NCI-H1417 (cell line): ENCODE measurements at regions not wholly inside any gene's neighbourhood (a gene's known extent, or its start where the extent isn't known, plus 50 kb on each side); places are given as distances from the start of the nearest gene placed in this dataset.
"Not testable (repeated sequence)": the region's sequence is repeated elsewhere in the genome, so short reads cannot be mapped to it uniquely, and the experiment has no call there.

Experiments used
- DNase-seq, 3 experiments: peaks; one replicate each; lab custom pipeline; 2025; lab: John Stamatoyannopoulos, UW

DNA sequence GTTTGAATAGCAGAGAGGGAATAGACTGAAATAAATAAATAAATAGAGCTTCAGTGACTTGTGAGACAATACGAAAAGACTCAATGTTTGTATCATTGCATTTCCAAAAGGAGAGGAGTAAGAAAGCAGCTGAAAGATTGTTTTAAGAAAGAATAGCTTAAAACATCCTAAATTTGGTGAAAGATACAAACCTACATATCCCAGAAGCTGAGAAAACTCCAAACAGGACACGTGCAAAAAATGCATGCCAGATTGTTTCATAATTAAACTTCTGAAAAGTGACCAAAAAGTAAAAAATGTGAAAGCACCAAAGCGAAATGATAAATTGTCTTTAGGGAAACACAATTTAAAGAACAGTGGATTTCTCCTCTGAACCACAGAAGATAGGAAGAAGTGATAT is 711.0 kb downstream of the AACS start:
- no peak for DNase-seq

DNA sequence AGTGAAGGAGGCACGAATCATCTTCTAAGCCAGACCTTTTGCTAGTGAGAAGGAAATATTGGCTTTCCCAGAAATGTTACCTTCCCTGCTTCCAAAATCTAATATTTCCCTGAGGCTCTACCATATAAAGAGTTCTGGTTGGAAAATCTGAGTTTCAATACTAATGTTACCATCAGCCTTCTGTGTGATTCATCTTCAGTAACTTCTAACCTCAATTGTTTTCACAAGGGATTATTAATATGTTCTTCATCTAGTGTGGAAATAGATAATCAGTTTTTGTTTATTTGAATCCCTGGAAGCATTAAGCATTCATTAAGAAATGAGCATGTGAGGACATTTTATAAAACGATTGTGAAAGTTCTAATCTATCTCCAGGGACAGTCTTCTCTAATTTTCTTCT is 720.9 kb downstream of the AACS start:
- DNase-seq = no peak

DNA sequence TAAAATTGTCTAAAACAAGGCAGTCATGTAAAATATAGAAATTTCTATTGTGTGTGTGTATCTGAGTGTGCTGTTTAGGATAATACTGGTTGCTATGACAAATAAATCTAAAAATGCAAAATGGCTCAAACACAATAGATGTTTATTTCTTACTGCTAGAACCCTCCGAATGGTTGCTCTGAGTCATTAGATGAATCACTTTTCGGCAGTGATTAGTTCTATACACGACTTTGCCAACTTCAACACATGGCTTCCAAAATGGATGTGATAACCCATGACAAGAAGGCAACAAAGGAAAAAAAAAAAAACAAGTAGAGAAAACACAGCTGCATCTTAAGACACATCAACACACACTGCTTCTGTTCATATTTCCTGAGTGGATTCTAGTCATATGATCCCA is 729.2 kb downstream of the AACS start:
- DNase-seq = no peak

DNA sequence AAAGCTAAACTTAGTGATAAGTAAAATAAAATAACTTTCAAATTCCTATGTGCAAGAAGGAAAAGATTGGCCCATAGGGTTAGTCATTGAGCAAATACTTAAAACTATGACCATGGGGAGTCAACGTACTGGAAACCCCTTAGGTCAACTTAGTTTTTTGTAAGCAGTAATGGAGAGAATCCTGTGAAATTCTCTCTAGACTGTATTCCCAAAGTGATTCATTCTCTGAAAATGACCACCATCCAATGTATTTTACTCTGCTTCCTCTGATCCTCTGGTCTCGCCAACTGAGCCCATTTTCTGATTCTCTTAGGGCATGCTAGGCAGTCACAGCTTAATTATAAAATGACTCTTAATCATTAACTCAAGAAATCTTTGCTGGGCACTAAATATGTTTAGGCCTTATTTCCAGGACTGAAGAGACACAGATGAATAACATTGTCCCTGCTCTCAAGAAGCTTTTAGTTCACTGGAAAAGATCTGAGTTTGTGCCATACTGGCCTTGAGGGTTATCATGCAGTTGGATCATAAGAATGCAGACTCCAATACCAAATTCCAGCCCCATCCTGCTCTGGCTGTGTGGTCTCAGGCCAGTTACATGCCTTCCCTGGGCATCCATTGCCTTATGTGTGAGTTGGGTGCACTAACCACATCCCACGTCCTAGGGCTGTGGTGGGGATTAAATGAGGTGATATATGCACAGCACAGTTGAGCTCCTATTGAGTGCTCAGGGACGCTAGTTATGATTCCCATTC is 732.4 kb downstream of the AACS start:
- no peak for DNase-seq

DNA sequence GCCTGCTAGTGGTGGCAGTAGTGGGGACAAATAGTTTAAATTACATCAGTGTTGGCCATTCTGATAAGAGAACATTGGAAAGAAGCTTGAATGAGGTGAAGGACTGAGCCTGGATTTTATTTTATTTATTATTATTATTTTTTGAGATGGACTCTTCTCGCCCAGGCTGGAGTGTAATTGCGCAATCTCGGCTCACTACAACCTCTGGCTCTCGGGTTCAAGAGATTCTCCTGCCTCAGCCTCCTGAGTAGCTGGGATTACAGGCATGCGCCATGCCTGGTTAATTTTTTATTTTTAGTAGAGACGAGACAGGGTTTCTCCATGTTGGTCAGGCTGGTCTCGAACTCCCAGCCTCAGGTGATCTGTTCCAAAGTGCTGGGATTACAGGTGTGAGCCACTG is 739.4 kb downstream of the AACS start:
- no peak for DNase-seq

DNA sequence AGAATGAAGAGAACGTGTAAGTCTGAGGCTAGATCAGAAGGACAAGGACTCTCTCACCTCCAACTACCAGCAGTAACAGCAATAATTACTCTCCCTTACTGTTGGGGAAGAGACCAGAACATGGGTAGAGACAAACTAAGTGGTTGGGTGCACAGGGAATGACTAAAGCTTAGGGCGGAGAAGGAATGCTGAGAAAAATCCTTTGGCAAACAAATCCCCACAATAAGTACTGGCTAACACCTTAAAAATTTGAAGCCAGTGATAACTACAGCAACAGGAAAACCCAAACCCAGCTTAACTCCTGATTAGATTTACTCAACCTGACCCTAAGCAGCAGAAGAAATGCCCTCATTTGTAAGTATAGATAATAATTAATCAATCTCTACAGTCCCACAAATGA is 759.0 kb downstream of the AACS start:
- DNase-seq = no peak

DNA sequence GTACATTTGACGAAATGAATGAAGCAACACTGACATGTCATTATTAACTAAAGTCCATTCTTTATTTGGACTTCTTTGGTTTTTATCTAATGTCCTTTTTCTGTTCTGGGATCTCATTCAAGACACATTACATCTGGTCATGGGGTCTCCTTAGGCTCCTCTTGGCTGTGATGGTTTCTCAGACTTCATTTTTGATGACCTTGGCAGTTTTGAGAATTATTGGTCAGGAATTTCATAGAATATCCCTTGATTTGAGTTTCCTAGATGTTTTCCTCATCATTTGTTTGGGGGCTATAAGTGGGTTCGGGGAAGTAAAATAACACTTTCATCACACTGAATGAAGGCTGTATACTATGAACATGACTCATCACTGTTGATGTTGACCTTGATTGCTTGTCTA is 770.6 kb downstream of the AACS start:
- no peak for DNase-seq

DNA sequence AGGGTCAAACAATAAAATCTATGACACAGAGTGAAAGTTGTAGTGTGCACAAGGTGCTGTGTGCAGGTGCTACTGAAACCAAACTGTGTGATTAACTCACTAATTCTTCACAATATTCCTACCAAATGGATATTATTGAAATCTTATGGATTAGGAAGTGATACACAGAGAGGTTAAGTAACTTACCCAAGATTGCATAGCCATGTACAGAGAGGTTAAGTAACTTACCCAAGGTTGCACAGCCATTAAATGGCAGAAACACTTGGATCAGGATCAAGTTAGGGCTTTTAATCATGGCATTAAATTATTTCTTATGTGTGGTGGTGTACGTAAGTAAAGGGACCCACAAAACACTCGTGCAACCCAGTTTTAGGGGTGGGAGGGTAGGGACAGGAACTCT is 771.4 kb downstream of the AACS start:
- DNase-seq = no peak

DNA sequence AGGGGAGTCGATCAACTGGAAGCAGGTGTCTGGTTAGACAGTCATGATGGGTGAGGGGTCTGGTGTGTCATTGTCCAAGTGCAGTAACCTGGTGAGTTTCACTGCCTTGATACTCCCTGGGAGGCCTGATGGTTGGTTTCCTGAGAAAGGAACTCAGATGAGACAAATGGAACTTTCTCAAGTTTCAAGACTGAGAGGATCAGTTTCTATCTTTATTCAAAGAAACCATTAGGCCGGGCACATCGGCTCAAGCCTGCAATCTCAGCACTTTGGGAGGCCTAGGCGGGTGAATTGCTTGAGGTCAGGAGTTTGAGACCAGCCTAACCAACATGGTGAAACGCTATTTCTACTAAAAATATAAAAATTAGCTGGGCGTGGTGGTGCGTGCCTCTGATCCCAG is 776.1 kb downstream of the AACS start:
- no peak for DNase-seq

DNA sequence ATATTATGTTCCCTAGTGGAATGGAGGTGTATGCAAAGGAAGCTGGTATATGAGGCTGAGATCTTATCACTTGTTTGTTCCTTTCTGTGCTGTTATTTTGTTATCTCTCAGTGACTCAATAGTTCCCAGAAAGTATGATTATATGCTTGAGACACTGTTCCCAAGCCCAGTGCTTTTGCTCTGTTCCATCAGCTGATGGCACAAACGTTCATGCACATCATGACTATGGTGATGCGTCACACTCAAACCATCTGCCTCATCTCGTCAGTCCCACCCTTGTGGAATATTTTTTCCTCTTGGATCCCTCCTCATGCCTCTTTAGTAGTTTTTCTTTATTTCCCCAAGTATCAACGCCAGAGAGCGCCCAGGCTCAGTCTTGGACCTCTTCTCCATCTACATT is 786.9 kb downstream of the AACS start:
- DNase-seq = no peak

DNA sequence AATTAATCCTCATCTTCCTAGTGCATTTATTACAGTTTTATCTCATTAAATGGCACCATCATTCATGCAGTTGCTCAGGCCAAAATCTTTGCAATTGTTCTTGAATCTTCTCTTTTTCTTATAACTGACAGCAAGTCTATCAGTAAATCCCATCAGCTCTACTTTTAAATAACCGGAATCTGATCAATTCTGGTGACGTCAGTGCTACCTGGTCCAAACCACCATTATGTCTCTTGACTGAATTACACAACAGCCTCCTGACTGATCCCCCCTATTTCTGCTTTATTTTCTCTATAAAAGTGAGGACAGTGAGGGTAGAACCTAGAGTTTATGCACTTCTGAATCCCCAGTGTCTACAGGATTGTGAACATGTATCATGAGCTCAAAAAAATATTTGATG is 787.4 kb downstream of the AACS start:
- DNase-seq = no peak

DNA sequence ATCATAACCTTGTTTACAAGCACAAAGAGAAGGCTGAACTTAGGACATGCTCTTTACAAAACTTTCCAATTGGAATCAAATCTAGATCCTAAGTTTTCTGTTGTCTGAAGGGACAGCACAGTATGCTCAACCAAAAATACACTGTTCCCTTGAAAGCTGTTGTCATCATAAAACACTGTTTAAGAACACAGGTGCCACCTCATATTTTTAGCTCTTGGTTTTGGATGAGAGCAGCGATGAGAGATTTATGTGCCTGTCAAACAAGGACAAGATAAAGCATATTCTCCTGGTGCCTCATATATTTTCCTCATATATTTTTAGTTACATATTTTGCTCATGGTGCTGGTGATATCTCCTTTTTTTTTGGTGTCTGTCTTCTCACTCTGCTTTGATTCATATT is 788.4 kb downstream of the AACS start:
- no peak for DNase-seq

DNA sequence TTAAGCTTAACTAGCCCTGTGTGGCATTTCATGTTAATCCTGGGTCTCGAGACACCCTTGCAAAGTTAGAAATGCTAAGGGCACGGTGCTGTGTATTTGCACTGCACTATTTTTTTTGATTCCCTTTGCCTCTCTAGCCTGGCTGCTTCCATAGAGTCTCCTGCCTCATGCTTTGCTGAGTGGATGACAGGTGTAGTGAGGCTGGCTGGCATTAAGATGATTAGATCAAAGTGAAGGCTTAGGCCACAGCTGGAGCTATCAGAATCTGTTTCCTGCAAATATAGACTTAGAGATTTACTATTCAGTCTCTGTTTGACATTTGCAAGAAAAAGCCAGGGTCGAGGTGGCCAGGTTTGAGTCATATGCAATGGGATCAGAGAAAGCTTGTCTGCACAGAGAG is 791.1 kb downstream of the AACS start:
- DNase-seq = no peak

DNA sequence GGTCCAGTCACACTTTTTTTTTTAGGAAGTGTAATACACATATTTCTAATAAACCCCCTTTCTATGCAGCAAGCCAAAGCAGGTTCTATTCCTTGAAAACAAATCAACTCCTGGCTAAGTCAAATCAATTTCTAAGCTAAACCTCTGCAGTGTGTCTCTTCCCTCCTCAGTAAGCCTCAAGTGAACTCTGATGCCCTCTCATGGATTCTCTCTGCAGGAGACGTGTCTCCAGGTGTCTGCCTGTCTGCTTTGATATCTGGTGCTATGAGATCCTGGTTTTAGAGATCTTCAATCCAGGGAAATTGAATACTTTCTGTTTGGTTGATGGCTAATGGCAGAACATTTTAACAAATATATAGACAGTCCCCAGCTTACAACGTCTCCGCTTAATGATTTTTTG is 791.7 kb downstream of the AACS start:
- no peak for DNase-seq

DNA sequence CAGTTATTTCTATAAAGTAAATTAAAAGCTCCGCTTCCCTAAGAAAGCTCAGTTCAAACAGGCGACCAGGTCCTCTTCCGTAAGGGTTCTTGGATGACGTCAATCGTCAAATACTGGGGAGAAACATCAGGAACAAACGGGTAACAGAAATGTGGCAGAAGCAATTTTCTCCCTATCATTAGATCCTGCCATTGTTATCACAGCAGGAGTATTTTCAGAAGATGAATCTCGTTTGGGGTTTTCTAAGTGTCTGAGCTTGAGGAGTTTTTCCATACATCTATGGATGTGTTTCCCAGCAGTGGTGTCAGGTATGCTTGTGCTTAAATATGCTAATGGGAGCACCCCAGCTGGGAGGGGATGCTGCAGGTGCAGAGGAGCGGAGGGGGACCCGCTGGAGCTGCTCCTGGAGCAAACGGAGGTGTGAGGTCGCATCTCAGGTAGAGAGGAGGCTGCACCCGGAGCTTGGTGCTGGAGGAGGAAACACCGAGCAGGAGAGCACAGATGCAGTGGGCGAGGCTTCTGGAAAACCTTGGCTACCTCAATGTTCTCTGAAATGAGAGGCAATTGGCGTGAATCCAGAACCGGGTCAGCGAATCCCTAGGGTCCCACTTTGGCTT is 795.5 kb downstream of the AACS start:
- DNase-seq = no peak

DNA sequence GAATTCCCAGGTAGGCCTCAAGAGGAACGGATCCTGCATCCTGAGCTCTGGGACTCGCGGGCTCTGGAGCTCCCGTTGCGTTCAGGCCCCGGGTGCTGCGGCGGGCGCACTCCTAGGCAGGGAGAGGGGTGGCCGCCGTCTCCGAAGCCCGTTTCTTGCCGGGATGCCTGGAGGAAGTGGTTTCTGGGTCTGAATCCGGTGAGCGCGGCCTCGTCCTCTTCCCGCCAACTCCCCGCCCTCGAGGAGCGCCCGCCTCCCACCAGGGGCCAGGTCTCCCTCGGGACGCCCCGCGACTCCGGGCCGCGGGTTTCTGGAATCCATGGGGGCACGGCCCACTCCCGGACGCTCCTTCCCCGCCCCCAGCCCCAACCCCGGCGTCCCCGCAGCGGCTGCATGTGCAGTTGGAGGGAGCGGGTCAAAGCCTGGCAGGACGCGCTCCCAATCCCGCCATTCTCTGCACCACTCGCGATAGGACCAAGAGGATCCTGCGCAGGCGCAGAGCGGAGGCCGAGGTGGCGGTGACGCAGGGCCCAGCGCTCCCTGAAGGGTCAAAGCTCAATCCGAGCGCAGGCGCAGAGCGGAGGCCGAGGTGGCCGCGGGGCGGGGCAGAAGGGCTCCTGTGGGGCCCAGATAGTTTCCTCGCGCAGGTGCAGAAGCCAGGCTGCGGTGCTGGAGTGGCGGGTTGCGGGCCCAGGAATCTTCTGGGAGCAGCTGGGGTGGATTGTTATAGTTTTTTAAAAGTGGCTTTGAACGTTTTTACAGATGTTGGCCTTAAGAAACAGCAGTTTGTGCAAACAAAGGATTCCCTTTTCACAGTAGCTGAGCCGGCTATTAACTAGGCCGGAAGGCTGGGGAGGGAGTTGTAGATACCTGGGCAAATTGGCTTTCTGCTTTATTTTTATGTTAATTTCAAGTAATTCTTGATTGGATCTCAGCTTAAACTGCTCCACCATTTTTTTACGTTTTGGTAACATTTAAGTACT is 796.4 kb downstream of the AACS start:
- no peak for DNase-seq

DNA sequence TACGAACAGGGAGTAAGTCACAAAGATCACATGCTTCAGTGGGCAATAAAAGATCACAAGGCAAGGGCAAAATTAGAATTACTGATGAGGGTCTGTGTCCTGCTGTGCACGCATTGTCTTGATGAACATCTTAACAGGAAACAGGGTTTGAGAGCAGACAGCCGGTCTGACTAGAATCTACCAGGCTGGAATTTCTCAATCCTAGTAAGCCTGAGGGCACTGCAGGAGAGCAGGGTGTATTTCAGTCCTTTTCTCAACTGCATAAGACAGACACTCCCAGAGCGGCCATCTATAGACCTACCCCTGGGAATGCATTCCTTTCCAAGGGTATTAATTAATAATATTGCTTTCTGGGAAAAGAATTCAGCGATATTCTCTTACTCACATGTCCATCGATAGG is 800.0 kb downstream of the AACS start:
- DNase-seq = not testable (repeated sequence)

DNA sequence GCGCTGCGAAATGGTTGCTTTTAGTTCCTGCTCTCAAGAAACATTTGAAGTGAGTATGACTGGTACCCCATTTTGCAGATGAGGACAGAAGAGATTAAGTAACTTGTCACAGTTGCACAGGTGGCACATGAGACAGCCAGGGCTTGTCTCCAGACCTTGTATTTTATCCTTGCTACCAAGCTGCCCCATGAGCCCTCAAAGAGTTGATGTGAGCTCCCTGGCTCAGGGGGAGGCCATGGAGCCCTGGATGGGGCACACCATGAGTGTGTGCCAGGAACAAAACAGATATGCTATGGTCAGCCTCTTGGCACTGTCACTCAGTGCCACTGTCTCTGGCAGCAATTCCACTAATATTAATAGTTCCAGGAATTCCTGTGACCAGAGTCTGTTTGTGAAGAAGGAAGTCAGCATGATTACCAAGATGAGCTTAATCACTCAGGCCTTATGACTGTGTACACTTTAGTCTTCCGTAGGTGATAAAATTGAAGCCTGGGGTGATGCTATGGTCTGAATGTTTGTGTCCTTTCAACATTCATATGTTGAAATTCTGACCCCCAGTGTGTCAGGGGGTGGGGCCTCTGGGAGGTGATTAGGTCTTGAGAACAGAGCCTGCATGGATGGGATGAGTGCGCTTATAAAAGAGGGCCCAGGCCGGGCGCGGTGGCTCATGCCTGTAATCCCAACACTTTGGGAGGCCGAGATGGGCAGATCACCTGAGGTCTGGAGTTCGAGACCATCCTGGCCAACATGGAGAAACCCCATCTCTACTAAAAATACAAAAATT is 806.8 kb downstream of the AACS start:
- no peak for DNase-seq

DNA sequence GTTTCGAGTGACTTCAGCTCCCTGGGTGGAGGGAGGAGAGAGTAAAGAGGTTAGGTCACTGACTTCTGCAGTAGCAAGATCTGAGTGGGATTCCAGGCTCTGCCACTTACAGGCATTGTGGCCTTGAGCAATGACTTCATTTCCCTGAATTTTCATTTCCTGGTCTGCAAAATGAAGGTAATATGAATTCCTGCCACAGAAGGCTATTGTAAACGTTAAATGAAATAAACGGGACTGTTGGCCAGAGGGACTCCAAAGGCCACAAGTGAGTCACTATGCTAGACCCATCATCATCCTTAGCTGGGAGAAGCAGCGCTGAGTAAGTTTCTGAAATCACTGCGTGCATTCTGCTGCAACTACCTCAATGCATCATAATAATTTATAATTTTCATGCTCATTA is 807.8 kb downstream of the AACS start:
- no peak for DNase-seq

DNA sequence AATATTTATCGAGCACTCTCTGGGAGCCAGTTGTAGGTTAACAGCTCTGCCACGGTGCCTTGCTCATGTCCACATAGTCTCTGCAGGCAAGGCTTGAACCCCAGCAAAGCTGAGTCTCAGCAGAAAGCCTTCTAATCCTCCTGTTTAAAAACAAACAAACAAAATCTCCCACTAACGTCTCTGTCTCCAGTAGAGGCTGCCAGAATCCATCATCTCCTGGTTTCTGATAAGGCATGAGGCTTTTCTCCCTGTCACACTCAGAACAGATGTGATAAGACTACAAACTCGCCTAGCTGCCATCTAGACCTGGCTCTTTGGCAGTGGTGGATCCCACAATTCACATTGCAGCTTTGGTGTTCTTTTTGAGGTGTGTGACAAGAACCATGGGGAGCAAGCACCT is 813.2 kb downstream of the AACS start:
- no peak for DNase-seq

DNA sequence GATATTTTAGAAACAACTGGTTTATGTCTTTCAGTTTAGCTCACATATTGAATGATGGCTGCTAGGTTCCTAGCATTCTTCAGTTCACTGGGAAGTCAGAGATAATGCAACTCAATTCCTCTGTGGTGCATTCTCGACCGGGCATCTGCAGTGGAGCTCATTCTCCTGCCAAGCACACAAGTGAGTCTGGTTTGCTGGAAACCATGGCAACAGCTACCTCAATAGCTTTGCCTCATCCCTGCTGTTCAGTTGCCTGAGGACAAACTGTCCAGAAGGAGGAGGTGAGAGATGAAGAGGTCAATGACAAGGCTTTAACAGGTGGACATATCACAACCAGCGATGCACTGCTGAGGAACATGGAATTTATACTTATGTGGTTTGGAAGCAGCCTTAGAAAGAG is 816.9 kb downstream of the AACS start:
- DNase-seq = no peak

DNA sequence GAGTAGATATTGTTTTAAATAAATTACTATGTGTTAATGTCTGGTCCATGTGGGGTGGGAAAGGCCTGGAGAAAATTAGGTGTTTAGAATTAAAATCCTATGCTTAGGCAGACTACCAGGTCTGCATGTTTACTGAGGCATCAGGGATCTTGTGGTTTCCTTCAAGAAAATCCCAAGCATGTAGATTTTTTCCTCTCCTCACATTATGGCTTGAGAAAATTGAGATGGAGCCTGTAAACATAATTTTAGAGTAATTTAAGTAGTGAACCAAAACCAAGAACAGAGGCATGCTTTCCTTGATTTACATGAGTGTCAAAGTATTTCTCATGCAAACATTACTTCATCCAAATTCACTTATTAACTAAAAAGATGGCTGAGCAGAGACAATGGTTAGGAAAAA is 823.7 kb downstream of the AACS start:
- no peak for DNase-seq
